ENCODE measurements at regions not wholly inside any gene's neighbourhood (a gene's known extent, or its start where the extent isn't known, plus 50 kb on each side); places are given as distances from the start of the nearest gene placed in this dataset.

DNA sequence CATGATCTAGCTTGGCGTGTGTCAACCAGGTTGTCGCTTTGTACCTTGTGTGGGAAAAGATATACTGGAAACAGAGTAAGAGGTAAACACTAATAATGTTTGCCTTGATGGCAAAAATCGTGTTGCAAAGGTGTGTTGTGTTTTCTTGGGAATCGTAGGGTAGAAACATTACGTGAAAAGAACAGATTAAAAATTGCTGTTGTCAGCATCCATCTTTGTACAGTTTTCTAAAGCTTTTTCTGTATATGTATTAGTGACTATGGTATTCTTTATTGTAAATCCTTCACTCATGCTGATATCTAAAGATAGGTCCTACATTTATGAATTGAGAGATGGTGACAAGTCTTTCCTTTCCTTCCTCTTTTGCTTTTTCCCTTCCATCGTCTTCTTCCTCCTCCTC lies 116.9 kb downstream of the RPS12 start:
- no peak for TF ChIP-seq CTCF (IDR thresholded peaks at IDR 0.05)
- no peak for TF ChIP-seq POLR2A (IDR thresholded peaks at IDR 0.05)
- TF ChIP-seq POLR2AphosphoS5 (IDR thresholded peaks at IDR 0.05) = no peak
- no peak for TF ChIP-seq EP300 (IDR thresholded peaks at IDR 0.05)
